Stimulated activated naive B cell treated with anti-CD40 and anti-IgM and Interleukin-4, amounts not matched to agents 10 μg/mL and 1 μg/mL and 100 μg/mL, for 72 hours (primary cell): ENCODE measurements at regions not wholly inside any gene's neighbourhood (a gene's known extent, or its start where the extent isn't known, plus 50 kb on each side); places are given as distances from the start of the nearest gene placed in this dataset.
"Not testable (repeated sequence)": the region's sequence is repeated elsewhere in the genome, so short reads cannot be mapped to it uniquely, and the experiment has no call there.

ENCODE experiments used
- ATAC-seq, 2 donors: fragments of 150-1000 bp; cut with Tn5 transposase; replicated peaks; 2 replicates each; pipeline ENCODE4 v1.10.0; 2021; ENCODE audit warnings: moderate library complexity in 1 of 2
- DNase-seq: peaks from one replicate; pipeline ENCODE4 v3.0.0; 2021
- H3K27ac Mint-ChIP-seq: one replicate; pipeline ENCODE4 v1.8.0; 2022; ENCODE audit warnings: mild to moderate bottlenecking, mixed read lengths
- H3K27me3 Mint-ChIP-seq, 2 donors: one replicate each; pipeline ENCODE4 v1.8.0; 2022; ENCODE audit warnings: mixed read lengths in 2 of 2
- H3K36me3 Mint-ChIP-seq, 2 donors: one replicate each; pipeline ENCODE4 v1.8.0; 2022; ENCODE audit warnings: mixed read lengths in 2 of 2, mild to moderate bottlenecking in 1 of 2
- H3K4me1 Mint-ChIP-seq, 2 donors: one replicate each; pipeline ENCODE4 v1.8.0; 2022; ENCODE audit warnings: mixed read lengths in 2 of 2, mild to moderate bottlenecking in 1 of 2
- H3K4me3 Mint-ChIP-seq, 2 donors: one replicate each; pipeline ENCODE4 v1.8.0; 2022; ENCODE audit warnings: mild to moderate bottlenecking in 2 of 2, mixed read lengths in 2 of 2, moderate library complexity in 1 of 2
- H3K9me3 Mint-ChIP-seq, 2 donors: one replicate each; pipeline ENCODE4 v1.8.0; 2022; ENCODE audit warnings: mixed read lengths in 2 of 2, mild to moderate bottlenecking in 1 of 2

- peaks cover 13 to 16% of the 10 kb centered on the region in 2 donors for H3K4me1 Mint-ChIP-seq
- ATAC-seq (peak; percentile 87 to 90), DNase-seq (peak; percentile 3)
- peaks cover 0 to 8% of the 10 kb centered on the region in 2 donors for H3K36me3 Mint-ChIP-seq
- no peaks in the 10 kb centered on the region for H3K27me3 Mint-ChIP-seq
- peaks cover 4 to 5% of the 10 kb centered on the region in 2 donors for H3K9me3 Mint-ChIP-seq
- H3K27ac Mint-ChIP-seq = peak overlapping the region; percentile 60
- H3K4me3 Mint-ChIP-seq = no peak overlapping the region
These were observed 94.4 kb downstream of the SH3GLB1 start for GRCh38 chr1:86798608-86799291.

DNA sequence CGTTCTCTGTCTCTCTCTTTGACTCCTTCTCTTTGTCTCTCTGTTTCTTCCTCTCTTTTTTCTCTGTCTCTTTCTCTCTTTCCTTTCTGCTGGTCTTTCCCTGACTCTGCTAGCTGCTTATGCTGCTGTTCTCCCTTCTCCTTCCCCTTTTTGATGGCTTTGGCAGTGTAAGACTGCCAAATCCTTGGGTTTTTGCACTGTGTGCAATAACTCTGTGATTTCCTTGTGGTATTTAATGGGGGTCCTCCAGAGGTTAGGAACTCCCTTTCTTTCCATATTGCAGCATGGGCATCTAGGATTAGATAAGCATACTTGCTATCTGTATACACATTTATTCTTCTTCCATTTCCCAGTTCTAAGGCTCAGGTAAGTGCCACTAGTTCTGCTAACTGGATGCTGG is 99.3 kb downstream of the SH3GLB1 start:
- not testable (repeated sequence) for H3K36me3 Mint-ChIP-seq, H3K9me3 Mint-ChIP-seq, DNase-seq, H3K27ac Mint-ChIP-seq, H3K27me3 Mint-ChIP-seq, H3K4me3 Mint-ChIP-seq, H3K4me1 Mint-ChIP-seq, ATAC-seq

GRCh38 chr1:86805898-86806519 is 101.6 kb downstream of the SH3GLB1 start:
- DNase-seq, H3K4me1 Mint-ChIP-seq, ATAC-seq, H3K27me3 Mint-ChIP-seq, H3K4me3 Mint-ChIP-seq, H3K36me3 Mint-ChIP-seq, H3K27ac Mint-ChIP-seq, H3K9me3 Mint-ChIP-seq: not testable (repeated sequence)

DNA sequence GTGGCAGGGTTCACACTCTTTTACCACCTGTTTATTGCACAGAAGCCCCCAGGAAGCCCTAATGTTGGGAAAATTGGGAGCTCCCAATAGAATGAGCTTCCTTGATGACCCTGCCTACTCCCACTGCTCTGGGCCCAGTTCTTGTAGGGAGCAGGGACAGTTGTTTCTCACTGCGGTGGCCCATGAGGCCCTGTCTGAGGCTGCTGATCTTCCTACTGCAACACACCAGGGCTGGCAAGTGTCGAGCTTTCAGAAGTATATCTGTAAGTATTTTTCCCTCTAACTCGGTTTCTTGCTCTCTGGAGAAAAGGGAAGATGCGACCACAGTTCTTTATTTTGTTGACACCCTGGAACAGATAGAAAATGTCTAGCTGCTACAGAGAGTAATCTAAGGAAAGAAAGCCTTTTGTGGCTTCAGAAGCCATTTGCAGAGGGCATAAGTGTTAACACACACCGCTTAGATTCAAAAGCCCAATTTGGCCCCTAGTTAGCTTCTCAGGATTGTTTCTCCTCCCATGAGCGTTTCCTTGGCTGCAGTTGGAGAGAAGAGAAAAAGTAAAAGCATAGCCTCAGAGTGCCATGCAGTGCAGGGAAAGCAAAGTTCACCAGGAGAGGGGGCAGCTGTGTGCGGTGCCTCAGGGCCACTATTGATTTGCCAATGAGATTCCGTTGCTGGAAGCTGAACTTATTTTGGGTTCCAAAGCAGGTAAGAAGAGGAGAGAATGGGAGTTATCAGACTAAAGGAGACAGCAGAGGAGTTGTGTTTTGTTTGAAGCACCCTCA is 102.6 kb downstream of the SELENOF start:
- Mint-ChIP-seq H3K27ac (no peak overlapping the region), H3K4me1 (peaks cover 0 to 2% of the 10 kb centered on the region in 2 donors), H3K36me3 (no peaks in the 10 kb centered on the region), H3K4me3 (no peak overlapping the region), H3K27me3 (peaks cover 0 to 3% of the 10 kb centered on the region in 2 donors), H3K9me3 (peaks cover 0 to 2% of the 10 kb centered on the region in 2 donors)
- ATAC-seq = no peak
- no peak for DNase-seq

DNA sequence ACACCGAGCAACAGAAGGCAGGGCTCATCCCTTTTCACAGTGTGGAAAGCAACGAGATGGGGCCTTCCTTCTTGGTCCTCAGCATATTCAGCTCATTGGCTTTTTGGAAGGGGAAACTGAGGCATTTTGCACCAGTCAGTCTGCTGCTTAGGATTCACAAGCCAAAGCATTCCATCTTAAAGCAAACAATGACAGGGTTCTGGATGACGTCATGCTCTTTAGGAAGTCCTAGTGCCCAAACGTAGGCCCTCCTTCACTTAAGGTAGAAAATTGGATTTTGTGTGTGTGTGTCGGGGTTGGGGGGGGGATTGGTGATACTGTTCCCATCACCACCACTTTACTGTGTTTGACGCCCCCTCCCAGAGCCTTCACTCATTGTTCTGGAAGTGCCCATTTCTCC is 101.6 kb downstream of the SELENOF start:
- no peak for ATAC-seq
- H3K27ac Mint-ChIP-seq = no peak overlapping the region
- no peaks in the 10 kb centered on the region for H3K36me3 Mint-ChIP-seq
- peaks cover 3 to 7% of the 10 kb centered on the region in 2 donors for H3K4me1 Mint-ChIP-seq
- no peak for DNase-seq
- H3K4me3 Mint-ChIP-seq = no peak overlapping the region
- H3K27me3 Mint-ChIP-seq = peaks cover 0 to 3% of the 10 kb centered on the region in 2 donors
- H3K9me3 Mint-ChIP-seq = peaks cover 0 to 2% of the 10 kb centered on the region in 2 donors
